ENCODE measurements at regions not wholly inside any gene's neighbourhood (a gene's known extent, or its start where the extent isn't known, plus 50 kb on each side); places are given as distances from the start of the nearest gene placed in this dataset.
"Not testable (repeated sequence)": the region's sequence is repeated elsewhere in the genome, so short reads cannot be mapped to it uniquely, and the experiment has no call there.

DNA sequence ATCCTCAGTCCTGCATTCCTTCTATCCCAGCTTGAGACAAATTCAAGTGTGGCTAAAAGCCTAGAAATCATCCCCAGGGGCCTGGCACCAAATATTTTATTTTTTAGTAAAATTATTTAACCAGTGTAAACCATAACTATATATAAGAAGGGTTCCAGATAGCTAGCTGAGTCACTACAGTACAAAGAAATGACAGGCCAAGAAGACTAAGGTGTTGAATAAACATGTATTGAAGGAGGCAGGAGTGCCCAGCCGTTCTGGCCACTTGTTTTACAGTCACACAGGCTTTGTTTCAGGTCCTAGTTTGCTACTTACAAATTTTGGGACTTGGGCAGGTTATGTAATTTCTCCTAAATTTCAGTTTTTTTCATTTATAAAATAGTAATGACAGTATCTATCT, 225.9 kb upstream of the PITX2 start:
- DNase-seq (ENCODE audit: low read depth), result no peak

DNA sequence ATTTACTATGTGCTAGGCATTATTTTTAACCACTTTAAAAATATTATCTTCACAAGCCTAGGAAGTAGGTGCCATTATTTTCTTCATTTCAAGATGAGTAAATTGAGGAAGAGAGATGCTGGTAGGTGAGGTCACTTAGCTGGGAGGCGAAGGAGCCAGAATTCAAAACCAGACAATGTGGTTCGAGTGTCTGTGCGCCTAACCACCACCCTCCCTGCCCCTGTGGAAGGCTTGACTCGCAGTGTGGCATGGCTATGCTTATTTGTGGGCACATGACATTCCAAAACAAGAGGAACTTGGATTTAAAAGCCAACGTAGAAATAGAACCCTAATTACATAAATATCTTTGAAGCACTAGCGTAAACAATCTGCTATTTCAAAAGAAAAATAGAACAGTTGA, 226.6 kb upstream of the PITX2 start:
- no peak for DNase-seq (ENCODE audit: low read depth)

DNA sequence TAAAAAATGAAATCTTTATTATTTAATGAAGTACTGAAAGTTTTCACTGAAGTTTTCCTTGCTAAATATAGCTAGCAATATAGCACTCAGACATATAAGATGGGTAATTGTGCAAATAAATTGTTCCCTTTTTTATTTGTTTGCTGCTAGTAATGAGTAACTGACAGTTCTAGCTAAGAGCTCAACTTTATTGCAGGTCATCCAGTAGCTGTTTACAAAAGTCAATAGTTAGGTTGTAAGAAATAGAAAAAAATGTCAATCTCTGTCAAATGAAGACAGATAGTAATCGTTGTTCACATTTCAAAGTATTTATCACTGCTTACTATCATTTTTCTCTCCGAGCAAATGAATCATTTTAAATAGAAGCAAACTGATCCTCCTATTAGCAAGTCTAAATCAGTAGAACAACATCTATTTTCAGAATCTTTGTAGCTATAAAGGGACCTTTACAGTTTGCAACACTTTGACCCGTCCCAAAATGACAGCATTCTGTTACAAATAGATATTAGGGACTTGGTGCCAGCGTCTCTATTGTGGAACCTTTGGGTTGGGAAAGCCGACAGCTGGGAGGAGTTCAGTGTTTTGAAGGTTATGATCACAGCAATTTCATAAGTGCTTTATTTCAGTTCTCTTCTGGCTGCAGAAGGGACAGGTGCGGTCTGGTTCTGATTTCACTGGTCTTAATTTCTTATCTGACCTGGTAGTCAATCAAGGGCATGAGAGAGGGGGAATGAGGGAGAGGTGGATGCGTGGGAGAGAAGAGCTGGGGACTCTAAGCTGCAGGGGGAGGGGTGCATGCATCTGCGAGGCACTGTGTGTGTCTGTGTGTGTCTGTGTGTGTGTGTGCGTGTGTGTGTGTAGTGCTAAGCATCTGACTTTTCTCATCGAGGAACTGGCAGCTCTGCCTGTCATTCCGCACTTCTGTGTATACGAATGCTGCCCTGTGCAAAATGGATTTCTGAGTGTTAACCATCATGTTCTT, 227.9 kb upstream of the PITX2 start:
- no peak for DNase-seq (ENCODE audit: low read depth)

DNA sequence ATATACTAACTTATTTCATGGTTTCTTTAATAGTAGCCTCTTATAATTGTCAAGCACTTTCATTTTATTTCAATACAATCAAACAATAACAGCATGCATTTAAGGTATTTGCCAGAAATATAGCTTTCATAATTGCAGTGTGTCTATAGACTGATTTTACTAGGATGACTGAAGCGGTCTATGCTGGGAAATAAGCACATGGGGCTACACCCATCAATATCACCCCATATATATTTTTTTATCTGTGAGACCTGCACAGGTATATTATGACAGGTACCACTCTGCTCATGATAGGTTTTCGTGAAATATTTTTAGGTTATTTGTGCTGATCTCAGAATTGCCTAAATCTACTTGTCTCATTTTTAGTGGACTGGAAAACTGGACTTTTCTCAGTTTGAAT, 229.1 kb upstream of the PITX2 start:
- DNase-seq (ENCODE audit: low read depth), result no peak

DNA sequence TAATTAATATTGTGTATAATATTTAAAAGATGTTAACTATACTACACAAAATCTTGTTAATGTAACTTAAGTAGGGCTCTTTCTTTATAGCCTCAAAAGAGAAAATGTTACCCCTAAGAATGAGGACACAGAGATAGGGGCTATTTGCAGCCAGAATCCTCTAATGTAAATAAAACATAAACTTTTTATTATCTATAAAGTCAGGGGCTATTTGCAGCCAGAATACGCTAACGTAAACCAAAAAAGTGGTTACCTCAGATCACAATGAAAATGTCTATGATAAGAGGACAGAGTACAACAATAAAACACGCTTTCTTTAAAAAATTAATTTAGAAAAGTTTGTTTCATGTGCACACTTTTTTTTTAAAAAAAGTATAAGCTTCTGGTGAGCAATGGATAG, 229.9 kb upstream of the PITX2 start:
- no peak for DNase-seq (ENCODE audit: low read depth)

DNA sequence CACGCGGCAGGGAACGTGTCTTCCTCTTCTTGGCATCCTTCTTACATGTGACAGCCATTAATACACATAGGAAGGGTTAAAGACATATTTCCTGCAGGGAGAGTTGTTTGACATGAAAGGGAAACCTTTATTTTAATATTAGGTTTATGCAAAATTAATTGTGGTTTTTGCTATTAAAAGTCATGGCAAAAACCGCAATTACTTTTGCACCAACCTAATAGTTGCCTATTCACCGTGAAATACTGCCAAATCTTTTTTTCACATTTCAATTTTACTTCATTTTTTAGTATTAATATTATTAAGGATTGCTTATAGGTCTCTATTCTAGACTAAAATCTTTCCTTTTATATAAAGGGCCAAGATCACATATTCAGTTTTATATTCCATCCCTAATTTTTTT, 230.4 kb upstream of the PITX2 start:
- DNase-seq (ENCODE audit: low read depth), result no peak

DNA sequence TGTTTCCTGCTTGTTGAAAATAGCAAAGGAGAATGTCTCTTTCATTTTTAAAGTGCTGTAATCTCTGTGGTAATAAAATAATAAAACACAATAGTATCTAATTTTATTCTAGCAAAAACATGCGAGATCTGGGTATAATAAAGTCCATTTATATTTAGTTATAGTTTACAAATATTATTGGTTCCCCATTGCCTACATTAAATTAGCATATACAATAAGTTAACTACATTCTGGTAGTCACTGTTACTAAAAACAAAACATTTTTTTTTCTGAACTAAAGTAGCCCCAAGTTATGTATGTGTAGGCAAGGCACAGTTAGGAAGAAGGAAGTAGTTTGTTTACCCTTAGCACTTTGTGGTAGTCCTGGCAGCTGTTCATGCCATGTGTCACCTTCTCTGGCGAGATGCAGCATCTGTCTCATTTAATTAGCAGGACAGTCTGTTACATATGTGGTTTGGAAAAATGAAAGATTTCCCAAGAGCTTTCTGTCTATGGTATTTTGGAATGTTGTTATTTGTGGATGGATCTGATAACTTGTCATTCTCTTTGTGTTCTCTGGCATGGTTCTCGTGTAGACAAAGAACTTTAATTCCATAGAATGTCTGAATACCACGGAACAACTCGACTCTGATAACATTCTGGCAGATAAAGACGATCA, 231.3 kb upstream of the PITX2 start:
- DNase-seq (ENCODE audit: low read depth), result no peak

DNA sequence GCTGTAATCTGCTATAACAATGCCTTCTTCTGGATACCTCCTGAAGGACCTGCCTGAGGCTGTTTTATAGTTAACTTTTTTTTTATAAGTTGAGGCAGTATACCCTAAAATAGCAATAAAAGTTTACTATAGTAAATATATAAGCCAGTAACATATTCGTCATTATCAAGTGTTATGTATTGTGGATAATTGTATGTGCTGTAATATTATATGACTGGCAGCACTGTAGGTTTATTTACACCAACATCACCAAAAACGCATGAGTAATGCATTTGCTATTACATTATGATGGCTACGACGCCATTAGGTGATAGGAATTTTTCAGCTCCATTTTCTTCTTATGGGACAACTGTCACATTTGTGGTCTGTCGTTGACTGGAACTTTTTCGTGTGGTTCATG, 237.2 kb upstream of the PITX2 start:
- DNase-seq (ENCODE audit: low read depth), result no peak

DNA sequence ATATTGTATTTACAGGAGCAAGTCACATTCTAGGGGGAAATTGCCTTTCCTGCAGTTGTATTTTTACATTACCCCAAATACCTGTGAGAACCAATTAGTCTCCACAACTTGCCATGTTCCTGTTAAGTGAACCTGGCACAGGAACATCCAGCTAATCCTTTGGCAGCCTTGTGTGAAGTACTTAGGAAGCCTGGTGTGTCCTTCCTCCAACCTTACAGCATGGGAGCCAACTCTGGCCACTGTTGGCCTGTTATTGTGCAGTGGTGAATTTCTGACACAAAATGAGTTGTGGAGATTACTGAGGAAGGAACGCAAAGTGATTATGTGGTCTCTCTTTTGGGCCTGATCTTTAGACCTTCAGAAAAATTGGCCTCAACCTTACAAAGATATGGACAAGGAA, 238.0 kb upstream of the PITX2 start:
- DNase-seq (ENCODE audit: low read depth), result no peak

DNA sequence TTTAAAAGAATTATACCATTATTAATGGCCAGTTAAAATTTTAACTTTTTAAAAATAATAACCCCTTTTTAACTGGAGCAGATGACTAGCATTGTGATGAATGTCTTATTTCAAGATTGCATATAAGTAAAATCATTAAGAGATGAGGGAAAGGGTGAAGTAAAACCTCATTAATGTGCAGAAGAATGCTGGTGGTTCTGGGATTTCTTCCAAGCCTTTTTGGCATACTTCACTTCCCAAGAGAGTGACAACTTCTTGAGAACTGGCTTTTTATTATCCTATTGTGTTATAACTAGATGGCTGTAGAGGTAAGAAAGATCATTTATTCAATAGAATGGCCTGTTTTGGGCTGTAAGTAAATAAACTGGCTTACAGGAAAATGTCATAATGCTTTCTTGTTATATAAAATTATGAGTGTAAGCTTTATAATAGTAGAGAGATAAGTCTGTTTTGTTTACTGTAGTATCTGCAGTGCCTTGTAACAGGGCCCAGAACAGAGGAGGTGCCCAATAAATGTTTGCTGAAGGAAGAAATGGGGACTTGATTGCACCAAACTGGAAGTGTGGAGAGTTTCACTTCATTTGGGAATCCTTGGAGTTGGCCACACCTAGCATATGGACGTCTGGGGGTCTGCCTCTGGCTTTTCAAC, 242.9 kb upstream of the PITX2 start:
- no peak for DNase-seq (ENCODE audit: low read depth)

DNA sequence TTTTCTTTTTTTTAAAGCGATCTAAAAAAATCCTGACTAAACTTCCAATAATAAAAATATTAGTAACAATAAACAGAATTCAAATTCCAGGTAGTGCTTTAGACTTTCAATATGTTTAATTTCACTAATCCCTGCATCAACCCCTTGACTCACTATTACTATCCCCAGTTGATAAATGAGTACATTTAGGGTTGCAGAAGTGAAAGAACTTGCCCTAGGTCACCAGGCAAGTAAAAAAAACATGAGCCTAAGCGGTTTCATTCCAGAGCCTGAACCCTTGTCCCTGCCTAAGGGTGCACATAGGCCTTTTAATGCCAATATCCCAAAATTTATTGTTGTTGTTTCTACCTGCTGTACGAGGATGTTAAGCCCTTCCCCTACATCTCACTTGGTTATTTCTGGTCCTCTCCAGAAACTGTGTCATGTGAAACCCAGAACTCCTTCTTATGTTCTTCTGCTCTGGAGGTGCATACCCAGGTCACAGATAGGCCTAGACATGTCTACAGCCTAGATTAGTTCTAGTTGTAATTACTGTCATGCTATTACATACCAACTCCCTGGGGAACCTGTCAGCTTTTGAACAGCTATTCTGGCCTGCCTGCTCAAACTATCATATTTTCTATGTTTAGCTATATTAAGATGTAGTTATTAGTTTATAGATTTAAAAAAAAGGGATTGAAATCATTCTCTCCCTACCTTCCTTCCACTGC, 244.5 kb upstream of the PITX2 start:
- DNase-seq (ENCODE audit: low read depth), result no peak

DNA sequence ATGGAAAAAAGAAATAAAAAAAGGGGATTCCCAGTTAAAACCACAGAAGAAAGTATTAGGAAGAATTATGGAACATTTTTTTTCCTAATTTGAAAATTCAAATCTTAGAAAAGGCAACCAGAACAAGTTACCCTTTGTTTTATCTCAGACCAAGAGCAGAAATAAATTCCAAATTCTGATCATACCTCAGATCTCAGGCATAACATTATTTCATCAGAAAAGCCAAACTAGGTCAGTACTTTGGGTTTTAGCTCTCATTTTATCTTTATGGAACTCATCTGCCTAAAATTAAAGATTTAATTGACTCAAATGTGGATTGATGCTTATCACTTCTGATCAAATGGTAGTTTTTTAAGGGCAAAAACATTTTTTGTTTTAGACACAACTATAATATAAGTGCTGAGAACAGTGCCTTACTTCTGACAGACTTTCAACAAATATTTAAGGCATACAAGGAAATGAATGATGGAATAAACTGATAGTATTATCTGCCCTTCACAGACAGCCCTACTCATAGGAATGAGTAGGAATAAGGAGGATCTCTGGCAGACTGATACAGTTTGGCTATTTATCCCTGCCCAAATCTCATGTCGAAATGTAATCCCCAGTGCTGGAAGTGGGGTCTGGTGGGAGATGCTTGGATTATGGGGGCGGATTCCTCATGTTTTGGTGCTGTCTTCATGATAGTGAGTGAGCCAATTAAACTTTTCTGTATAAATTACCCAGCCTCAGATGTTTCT, 245.3 kb upstream of the PITX2 start:
- no peak for DNase-seq (ENCODE audit: low read depth)

DNA sequence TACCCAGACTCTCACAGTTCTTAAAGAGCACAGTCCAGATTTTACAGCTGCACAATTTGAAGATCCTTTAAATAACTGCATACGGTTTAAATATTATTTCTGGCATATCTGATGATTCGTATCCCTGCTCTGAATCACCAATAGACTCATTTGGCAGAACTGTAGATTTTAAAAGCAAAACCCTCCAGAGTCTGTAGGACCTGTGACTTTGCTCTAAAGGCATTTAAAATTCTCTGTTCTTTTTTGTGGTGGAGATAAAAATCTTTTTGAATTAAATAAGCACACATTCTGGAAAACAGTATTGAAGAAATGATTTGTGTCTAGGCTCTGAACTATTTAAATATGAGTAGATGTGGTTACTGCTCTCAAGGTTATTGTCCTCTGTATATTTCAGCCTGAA, 246.2 kb upstream of the PITX2 start:
- no peak for DNase-seq (ENCODE audit: low read depth)

DNA sequence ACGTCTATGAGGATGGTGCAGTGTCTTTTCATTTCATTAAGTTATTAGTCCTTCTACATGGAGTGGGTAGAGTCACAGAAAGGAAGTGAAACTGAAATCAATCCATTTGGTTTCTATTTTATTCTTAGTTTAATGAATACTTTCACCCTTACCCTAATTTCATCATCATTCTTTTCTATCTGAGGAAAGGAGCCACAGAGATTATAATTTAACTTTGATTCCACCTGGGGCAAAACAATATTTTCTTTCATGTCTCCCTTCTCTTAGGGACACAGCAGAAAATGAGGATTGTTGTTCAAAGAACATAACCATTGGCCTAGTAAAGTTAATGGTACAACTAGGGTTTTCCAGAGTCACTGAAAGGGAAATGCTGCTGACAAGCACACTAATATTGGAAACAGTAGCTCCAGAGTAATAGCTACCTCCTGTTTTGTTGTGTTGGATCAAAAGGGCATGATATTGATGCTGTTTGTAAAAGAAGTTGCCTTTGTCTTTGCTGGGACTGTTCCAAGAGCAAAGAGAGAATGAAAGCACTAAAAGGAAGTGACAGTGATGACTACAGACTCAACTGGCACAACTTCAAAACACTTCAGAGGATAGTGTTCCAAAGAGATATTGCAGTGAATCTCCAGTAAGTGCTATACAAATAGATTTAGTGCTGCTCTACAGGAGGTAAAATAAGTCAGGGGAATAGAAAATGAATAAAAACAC, 247.1 kb upstream of the PITX2 start:
- no peak for DNase-seq (ENCODE audit: low read depth)

DNA sequence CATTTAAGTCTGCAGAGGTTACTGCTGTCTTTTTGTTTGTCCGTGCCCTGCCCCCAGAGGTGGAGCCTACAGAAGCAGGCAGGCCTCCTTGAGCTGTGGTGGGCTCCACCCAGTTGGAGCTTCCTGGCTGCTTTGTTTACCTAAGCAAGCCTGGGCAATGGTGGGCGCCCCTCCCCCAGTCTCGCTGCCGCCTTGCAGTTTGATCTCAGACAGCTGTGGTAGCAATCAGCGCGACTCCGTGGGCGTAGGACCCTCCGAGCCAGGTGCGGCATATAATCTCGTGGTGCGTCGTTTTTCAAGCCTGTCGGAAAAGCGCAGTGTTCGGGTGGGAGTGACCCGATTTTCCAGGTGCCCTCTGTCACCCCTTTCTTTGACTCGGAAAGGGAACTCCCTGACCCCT, 253.3 kb upstream of the PITX2 start:
- DNase-seq (ENCODE audit: low read depth), result not testable (repeated sequence)

DNA sequence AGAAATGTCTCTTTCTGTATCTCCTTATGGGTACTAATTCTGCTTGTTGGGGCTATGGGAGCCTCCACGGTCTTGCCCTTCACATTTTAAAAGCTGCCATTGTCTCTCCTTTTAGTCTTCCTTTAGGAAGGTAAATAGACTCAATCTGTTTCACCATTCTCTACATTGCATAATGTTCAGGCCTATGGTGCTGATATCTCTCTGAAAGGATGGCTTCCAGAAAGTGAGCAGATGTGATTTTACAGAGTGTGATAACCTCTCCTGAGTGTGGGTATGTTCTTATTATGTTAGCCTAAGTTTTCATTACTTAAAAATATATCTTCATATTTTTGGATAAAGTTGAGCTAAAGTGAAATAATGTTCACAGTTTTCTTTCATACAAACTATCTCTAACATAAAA, 254.0 kb upstream of the PITX2 start:
- DNase-seq (ENCODE audit: low read depth), result no peak

DNA sequence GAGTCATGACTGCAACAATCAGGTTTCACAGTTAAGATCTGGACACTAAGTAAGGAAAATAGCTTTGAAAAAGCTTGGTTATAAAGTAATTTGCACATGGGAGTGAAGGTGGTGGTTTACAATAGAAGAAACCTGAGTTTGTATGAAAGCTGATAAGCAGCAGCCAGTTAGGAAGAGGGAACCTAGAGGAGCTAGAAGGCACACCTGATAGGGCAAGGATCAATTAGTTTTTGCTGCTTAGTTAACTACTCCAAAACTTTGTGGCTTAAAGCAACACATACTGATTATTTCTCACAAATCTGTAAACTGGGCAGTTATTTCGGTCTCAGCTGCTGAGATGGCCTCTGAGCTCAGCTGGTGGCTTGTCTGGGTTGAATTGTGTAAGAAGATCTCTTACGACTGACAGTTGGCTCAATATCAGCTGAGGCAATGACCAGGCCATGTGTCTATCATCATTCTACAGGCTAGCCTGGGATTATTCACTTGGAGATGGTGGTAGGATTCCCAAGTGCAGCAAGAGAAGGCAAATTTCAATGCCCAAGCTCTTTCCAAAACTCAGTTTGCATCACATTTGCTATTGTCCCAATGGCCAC, 255.0 kb upstream of the PITX2 start:
- no peak for DNase-seq (ENCODE audit: low read depth)

DNA sequence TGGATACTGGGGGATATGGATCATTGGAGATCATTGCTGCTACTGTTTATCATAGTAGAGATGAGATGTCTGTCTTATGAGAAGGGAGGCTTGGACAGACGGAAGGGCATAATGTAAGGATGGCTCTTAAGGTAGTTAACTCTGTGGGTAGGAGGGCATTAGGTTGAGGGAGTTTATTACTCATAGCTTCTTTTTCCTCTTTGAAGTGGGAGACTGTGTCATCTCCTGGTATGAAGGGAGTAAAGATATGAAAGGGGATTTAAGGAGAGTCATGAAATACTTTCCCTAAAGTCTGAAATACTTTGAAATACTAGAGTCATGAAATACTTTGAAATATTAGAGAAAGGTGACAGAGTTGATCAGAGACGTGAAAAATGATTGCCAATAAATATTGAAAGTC, 255.5 kb upstream of the PITX2 start:
- no peak for DNase-seq (ENCODE audit: low read depth)

DNA sequence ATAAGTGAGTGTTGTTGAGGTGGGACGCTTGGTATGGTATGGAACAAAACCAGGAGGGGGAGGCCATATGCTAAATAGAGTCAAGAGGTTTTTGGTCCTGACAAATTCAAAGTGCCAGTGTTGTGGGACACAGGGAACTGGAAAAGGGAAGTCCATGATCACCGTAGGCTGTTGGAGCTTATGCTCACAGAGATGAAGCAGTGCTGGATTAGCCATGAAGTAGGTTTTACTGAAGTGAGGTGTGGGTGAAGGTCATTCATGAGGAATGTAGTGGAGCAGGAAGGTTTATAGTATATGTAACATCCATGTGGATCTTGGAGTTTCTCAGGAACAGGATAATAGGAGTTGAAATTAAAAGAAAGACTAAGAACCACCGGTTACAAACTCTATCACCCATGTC, 256.1 kb upstream of the PITX2 start:
- DNase-seq (ENCODE audit: low read depth), result no peak

DNA sequence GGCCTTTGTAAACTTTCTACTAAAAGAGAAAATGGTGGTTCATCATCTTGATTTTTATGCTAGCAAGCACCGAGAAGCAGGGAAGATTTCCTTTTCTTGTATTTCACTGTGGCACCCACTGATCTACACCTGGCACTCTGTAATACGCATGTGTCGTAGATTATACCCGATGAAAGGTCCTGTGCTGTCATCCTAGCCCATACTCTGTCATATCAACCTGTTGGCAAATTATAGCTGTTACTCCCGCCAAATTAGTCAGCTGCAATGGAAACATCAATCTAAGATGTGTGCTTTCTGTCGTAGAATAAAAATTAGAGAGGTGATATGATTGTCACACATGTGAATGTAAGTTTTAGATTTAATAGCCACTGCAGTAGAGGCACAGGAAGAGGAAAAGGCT, 263.4 kb upstream of the PITX2 start:
- DNase-seq (ENCODE audit: low read depth), result no peak

DNA sequence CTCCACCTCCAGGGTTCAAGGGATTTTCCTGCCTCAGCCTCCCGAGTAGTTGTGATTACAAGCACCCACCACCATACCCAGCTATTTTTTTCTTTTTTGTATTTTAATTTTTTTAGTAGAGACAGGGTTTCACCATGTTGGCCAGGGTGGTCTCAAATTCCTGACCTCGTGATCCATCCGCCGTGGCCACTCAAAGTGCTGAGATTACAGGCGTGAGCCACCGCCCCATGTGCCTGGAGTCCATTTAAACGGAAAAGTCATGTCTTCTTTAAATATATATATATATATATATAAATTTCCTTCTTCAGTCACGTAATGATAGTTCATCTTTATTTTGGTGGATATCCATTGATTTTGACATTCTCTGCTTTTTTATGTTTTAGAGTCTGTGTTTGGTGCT, 264.0 kb upstream of the PITX2 start:
- no peak for DNase-seq (ENCODE audit: low read depth)

Measured in activated T-cell treated with anti-CD3 and anti-CD28 coated beads for 1 hour (primary cell).